Psoas muscle (tissue), 7 donors: ENCODE measurements at regions not wholly inside any gene's neighbourhood (a gene's known extent, or its start where the extent isn't known, plus 50 kb on each side); places are given as distances from the start of the nearest gene placed in this dataset.

ENCODE experiments used
- ATAC-seq, 4 donors: fragments of 200-7000 bp; cut with Tn5 transposase; one replicate each; pipeline ENCODE4 v1.9.1; 2020; ENCODE audit warnings: moderate library complexity in 3 of 4, mild to moderate bottlenecking in 2 of 4
- DNase-seq, 2 donors: peaks; one replicate each; pipeline ENCODE4 v3.0.0-alpha.2; 2020
- H3K27ac ChIP-seq: fragments of 200-600 bp; one replicate; pipeline ENCODE4 v1.8.0; 2022
- H3K27me3 ChIP-seq, 3 donors: fragments of 200-600 bp in 1 of 3; one replicate each; pipeline versions ENCODE4 v1.6.1 to v1.8.0; 2013 to 2022; ENCODE audit warnings: low read length in 2 of 3, mild to moderate bottlenecking in 2 of 3, moderate library complexity in 1 of 3; ENCODE audit not compliant: insufficient read depth in 3 of 3
- H3K36me3 ChIP-seq, 2 donors: fragments of 200-600 bp in 1 of 2; one replicate each; pipeline versions ENCODE4 v1.6.1 to v1.8.0; 2013 to 2022; ENCODE audit warnings: low read depth in 1 of 2, mild to moderate bottlenecking in 1 of 2, moderate library complexity in 1 of 2; ENCODE audit not compliant: insufficient read depth in 1 of 2
- H3K4me1 ChIP-seq: fragments of 200-600 bp; one replicate; pipeline ENCODE4 v1.8.0; 2022
- H3K4me3 ChIP-seq: fragments of 200-600 bp; one replicate; pipeline ENCODE4 v1.8.0; 2022; ENCODE audit warnings: mild to moderate bottlenecking
- H3K9me3 ChIP-seq: fragments of 200-600 bp; one replicate; pipeline ENCODE4 v1.8.0; 2022
- WGBS, 3 donors: extraction: QIAGEN DNeasy Blood & Tissue Kit; methylation state at CpG; one replicate each; pipeline versions ENCODE4 v1.1.6 to v1.1.7; 2013; 5-methylcytosine and 5-hydroxymethylcytosine counted together
- intact Hi-C, 2 donors: fragments of 100-400 bp; cut with DNase I; formaldehyde crosslinking; loops; one replicate each; pipeline versions ENCODE4 v1.11.0 to v1.14.2; 2022
- TF ChIP-seq, protein P1 (sequence below): fragments of 200-600 bp; IDR thresholded peaks from one replicate; pipeline ENCODE4 v1.8.0; 2022; ENCODE audit warnings: antibody characterized with exemption
- donor health status: healthy with polysubstance abuse.
- donor health status: DM: no; HTN: no; CAD: no; lungs with moderate emphysema.
- donor health status: Bipolar disorder and iron deficiency.
- donor health status: healthy.
- donor health status: DM: yes; HTN: yes; CAD: no.
- donor health status: DM: no; HTN: no; CAD: no.
- donor health status: DM: yes; HTN: yes; CAD: no.

DNA sequence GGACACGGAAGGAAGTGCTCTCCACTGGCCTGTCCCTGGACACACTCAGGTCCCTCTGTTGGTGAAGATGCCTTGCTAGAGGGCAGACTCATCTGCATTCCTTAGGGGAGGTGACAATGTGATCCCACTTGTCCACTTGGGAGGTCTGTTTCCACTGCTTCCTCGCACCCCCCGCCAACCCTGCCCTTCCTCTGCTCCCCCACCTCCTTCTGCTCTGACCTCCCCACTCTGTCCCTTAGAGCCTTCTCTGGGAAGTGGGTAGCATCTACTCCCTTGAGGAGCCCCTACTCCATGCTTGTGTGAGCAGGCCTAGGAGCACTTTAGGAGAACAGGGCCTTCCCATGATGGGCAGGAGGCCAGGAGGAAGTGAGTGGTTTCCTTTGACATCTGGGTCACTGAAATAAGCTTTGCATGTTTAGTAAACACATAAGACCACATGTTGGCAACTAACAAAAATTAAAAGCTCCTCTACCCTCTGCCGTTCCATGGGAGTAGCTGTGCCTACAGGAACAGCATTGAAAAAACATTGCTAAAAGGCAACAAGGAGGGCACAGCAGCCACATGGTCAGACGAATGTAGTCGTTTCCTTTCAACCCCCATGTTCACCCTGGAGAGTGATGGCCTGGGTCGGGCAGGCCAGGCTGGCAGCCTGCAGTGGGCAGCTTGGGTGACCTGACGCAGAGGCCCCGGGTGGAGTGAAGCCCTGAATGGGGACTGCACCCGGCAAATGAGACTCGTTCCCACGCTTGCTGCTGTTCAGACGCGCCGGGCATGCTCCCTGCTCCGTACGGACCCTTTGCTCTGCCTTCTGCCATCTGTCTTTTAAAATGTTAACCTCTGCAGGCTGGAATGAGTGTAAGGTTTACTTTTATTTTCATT is 634.0 kb downstream of the IRX1 start:
- Histone ChIP-seq H3K4me1 (no peaks in the 10 kb centered on the region), H3K27me3 (peaks cover 0 to 2% (median 0%) of the 10 kb centered on the region in 3 donors), H3K36me3 (no peaks in the 10 kb centered on the region), H3K9me3 (no peaks in the 10 kb centered on the region), H3K27ac (no peak overlapping the region), H3K4me3 (no peak overlapping the region)
- ATAC-seq (no peak), DNase-seq (no peak)
- intact Hi-C loops: no loop called here
- 83 to 86% (median 83%) methylated on average over 17 of the region's 17 CpGs for WGBS, 3 donors
- TF ChIP-seq, protein P1, sequence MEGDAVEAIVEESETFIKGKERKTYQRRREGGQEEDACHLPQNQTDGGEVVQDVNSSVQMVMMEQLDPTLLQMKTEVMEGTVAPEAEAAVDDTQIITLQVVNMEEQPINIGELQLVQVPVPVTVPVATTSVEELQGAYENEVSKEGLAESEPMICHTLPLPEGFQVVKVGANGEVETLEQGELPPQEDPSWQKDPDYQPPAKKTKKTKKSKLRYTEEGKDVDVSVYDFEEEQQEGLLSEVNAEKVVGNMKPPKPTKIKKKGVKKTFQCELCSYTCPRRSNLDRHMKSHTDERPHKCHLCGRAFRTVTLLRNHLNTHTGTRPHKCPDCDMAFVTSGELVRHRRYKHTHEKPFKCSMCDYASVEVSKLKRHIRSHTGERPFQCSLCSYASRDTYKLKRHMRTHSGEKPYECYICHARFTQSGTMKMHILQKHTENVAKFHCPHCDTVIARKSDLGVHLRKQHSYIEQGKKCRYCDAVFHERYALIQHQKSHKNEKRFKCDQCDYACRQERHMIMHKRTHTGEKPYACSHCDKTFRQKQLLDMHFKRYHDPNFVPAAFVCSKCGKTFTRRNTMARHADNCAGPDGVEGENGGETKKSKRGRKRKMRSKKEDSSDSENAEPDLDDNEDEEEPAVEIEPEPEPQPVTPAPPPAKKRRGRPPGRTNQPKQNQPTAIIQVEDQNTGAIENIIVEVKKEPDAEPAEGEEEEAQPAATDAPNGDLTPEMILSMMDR: no peak

GRCh38 chr5:4230471-4230785 is 634.8 kb downstream of the IRX1 start:
- WGBS, 3 donors: 53 to 59% (median 54%) methylated on average over 15 of the region's 15 CpGs
- peaks cover 0 to 2% (median 0%) of the 10 kb centered on the region in 3 donors for H3K27me3 ChIP-seq
- ATAC-seq: no peak
- no peak overlapping the region for H3K27ac ChIP-seq
- H3K4me1 ChIP-seq: no peaks in the 10 kb centered on the region
- H3K36me3 ChIP-seq: no peaks in the 10 kb centered on the region
- TF ChIP-seq, protein P1: no peak
- intact Hi-C loops: no loop called here
- DNase-seq: no peak
- no peak overlapping the region for H3K4me3 ChIP-seq
- no peaks in the 10 kb centered on the region for H3K9me3 ChIP-seq

DNA sequence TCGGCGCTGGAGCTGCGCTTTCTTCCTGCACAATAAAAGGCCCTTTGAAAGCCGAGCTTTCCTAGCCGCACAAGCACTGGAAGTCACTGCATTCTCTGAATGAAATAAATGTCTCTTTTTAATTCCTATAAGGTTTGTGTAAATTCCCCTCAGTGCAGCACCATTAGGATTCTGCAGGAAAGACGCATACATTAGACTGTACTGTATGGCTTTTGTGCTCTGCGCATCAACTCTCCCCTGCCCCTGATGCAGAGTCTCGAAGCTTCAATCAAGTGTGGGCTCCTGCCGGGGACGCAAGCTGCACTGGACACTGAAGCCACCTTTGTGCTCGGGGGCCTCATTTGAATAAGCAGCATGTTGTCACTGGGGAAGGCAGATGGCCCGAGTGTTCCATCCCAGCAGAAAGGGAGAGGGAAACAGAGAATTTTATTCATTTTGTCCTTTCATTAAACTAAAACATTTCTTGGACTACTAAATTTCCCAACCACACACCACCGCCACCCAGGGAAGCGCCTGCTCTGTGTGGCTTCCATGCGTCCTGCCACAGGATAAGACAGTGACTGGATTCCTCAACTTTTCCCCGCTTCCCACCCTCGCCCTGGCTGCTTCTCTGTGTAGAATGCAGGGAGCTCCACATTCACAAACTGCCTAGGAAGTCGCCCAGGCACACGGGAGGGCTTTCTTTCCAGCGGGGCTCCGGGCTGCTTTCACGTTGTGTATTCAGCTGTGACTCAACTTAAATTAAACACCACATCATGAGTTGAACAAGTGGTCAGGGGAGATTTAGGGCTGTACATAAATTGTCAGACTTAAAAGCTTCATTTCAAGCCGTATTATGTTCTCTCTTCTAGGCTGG is 635.4 kb downstream of the IRX1 start:
- H3K4me3 ChIP-seq: no peak overlapping the region
- H3K9me3 ChIP-seq: no peaks in the 10 kb centered on the region
- no peak for ATAC-seq
- H3K27me3 ChIP-seq: peaks cover 0 to 2% (median 0%) of the 10 kb centered on the region in 3 donors
- no peak overlapping the region for H3K27ac ChIP-seq
- no peak for DNase-seq
- 44 to 51% (median 49%) methylated on average over 23 of the region's 23 CpGs for WGBS, 3 donors
- no peaks in the 10 kb centered on the region for H3K4me1 ChIP-seq
- H3K36me3 ChIP-seq: no peaks in the 10 kb centered on the region
- TF ChIP-seq, protein P1: no peak
- intact Hi-C loops: no loop called here

GRCh38 chr5:4232084-4232483 is 636.5 kb downstream of the IRX1 start:
- no peak overlapping the region for H3K4me3 ChIP-seq
- H3K36me3 ChIP-seq: no peaks in the 10 kb centered on the region
- H3K9me3 ChIP-seq: no peaks in the 10 kb centered on the region
- H3K27ac ChIP-seq: no peak overlapping the region
- ATAC-seq (no peak), DNase-seq (no peak)
- intact Hi-C loops: no loop called here
- peaks cover 0 to 2% (median 0%) of the 10 kb centered on the region in 3 donors for H3K27me3 ChIP-seq
- WGBS, 3 donors: 66 to 82% (median 80%) methylated on average over 1 of the region's 1 CpG
- H3K4me1 ChIP-seq: no peaks in the 10 kb centered on the region
- TF ChIP-seq, protein P1: no peak
